ENCODE measurements at regions not wholly inside any gene's neighbourhood (a gene's known extent, or its start where the extent isn't known, plus 50 kb on each side); places are given as distances from the start of the nearest gene placed in this dataset.

- no peak overlapping the region for H3K4me3 ChIP-seq
- no peak overlapping the region for H3K27ac ChIP-seq
- intact Hi-C loops (cut with DNase I): no loop called here
- DNase-seq (no peak), ATAC-seq (no peak)
- no peaks in the 10 kb centered on the region for H3K27me3 ChIP-seq
- H3K36me3 ChIP-seq (replicated peaks in 1 of 2; ENCODE audit: insufficient read depth in 1 of 2, low read depth in 2 of 2): no peaks in the 10 kb centered on the region
- 49 to 58% methylated on average over 4 of the region's 4 CpGs for WGBS, 2 donors
- H3K4me1 ChIP-seq: peaks cover 56% of the 10 kb centered on the region
- no peaks in the 10 kb centered on the region for H3K9me3 ChIP-seq
- no peak for TF ChIP-seq POLR2A (IDR thresholded peaks at IDR 0.05)
Observed at GRCh38 chr7:134370135-134370534, 53.4 kb upstream of the SLC35B4 start.

DNA sequence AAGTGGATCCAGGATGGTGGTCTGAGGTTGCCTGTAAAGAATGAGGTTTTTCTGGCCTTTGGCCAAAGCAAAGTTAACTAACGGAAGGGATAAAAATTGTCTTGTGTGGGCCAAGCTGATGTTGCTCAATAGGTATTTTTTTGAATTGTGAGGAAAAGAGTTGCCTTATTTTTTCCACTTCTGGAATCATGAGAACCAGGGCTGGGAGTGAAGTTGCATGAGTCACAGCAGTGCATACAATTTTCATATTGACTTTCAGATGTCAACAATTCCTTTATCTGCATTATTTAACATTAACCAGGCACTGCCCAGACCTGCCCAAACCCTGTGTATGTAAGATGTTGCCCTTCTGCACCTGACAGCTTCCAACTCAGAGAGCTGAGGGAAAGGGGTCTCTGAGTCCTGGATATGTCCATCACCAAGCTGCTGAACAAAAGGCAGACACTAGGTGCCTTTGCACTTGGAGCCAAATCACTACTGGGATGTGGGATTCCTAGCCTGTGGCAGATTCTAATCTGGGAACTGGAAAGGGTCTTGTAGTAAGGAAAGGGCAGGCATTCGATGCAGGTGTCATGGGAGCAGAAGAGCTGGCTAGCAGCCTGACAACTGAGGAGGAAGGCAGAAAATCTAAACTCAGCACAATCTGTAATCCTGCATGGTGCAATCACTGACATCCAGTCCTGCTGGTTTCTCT is 52.3 kb upstream of the SLC35B4 start:
- ATAC-seq (peak; percentile 92), DNase-seq (peak; percentile 41 to 73 (median 64))
- TF ChIP-seq POLR2A (IDR thresholded peaks at IDR 0.05) (no peak), CTCF (IDR thresholded peaks at IDR 0.05) (no peak)
- 6 to 8% methylated on average over 2 of the region's 2 CpGs for WGBS, 2 donors
- H3K27ac ChIP-seq: peak overlapping the region; percentile 64 to 71 (median 70)
- no peak overlapping the region for H3K4me3 ChIP-seq
- no peaks in the 10 kb centered on the region for H3K36me3 ChIP-seq (replicated peaks in 1 of 2; ENCODE audit: insufficient read depth in 1 of 2, low read depth in 2 of 2)
- peaks cover 56% of the 10 kb centered on the region for H3K4me1 ChIP-seq
- no peaks in the 10 kb centered on the region for H3K9me3 ChIP-seq
- intact Hi-C loops (cut with DNase I): no loop called here
- no peaks in the 10 kb centered on the region for H3K27me3 ChIP-seq

DNA sequence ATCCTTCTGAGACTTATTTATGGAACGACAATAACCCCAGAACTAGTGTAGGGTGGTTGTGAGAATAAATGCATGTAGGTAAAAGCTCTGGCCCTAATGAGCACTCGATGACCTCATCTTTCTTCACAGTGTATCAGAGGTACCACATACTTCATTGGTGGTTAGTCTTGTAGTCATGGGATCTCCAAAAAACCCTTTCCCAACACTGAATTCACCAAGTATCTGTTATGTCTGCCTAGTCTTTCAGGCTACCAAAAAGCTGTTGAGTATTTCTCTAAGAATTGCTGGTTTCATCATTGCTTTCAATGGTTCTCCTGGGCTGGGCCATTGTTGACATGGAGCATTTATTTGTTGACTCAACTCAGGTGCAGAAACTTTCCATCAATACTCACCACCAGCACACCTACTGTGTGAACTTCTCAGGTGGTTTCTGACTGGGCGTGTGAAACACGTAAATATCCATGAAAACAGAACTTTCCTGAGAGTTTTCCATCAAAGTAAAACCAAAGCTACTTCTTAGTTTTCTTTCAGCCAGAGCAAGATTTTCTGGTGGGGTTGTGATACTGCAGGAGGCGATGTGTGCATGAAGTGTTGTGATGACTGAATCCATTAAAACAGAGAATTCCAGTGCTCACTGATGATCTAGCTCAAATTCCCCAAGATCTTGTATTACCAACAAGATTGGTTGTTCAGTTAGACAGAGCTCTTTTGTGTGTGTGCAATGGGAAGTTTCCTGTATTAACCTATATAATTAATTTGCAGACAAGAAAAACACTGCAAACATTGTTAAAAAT is 51.4 kb upstream of the SLC35B4 start:
- ATAC-seq (no peak), DNase-seq (no peak)
- TF ChIP-seq POLR2A (IDR thresholded peaks at IDR 0.05) (no peak), CTCF (IDR thresholded peaks at IDR 0.05) (no peak)
- Histone ChIP-seq H3K4me1 (peaks cover 50% of the 10 kb centered on the region), H3K36me3 (replicated peaks in 1 of 2; ENCODE audit: insufficient read depth in 1 of 2, low read depth in 2 of 2) (no peaks in the 10 kb centered on the region), H3K4me3 (no peak overlapping the region), H3K9me3 (no peaks in the 10 kb centered on the region), H3K27ac (peak overlapping the region in 3 of 4 donors; percentile 68 to 71 (median 71)), H3K27me3 (no peaks in the 10 kb centered on the region)
- WGBS, 2 donors: 73 to 84% methylated on average over 5 of the region's 5 CpGs
- intact Hi-C loops (cut with DNase I): no loop called here

Measured in body of pancreas (tissue), 4 donors.